ENCODE measurements at regions not wholly inside any gene's neighbourhood (a gene's known extent, or its start where the extent isn't known, plus 50 kb on each side); places are given as distances from the start of the nearest gene placed in this dataset.

DNA sequence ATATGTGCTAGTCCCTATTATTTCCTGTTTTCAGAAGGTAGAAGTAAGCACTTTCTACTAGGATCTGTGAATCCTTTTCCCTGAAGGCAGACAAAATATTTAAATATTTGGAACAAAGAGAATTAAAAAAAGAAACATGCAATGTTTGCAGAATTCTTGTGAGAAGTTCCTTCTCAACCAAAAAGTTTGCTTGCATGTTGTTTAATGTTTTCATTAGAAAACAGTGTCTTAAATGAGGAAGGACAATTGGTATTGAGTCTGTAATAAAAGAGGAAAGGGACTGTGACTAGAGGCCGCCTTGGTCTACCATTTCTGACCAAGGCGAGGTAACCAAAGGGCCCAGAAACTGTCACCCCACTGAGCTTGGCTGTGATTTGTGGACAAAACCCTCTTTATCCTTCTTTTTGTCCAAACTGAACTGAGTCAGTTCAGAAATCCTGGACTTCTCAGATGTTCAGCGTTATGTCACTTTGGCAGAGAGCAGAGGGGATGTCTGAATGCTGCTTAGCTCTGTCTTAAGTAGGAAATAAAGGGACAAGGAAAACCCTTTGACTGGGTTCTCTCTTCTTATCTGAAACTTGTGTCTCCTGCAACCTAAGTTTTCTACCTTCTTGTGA, 129.8 kb upstream of the CPM start:
- DNase-seq (ENCODE audit: low read depth) = no peak

DNA sequence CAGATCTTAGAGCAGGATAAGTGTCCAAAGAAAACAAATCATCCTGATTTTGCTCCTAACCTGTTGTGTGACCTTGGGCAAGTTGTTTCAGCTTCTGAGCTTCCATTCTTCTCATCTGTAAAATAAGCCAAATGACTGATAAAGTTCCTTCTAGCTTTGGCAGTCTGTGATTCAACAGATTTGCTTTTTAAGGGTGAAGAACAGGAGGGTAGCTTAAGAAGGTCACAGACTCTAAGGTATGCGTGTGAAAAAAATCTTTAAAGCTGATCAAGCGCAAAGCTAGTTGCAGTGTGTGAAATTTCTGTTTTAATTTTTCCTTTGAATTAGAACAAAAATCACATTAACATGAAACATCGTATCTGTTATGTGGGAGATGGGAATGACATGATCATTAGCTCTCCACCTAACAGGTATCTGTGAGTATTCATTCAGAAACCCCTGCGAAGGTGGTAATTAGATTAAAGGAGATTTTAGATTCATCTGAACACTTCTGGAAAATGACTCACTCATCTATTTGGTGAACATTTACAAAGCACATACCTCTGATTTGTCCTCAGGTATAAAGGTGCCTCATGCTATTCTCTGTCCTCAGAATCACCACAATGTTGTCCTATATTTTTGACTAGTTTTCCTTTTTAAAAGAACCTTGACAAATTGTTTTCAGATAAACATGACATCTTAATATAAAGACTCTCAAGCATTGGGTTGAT, 131.9 kb upstream of the CPM start:
- DNase-seq (ENCODE audit: low read depth) = no peak

GRCh38 chr12:69065775-69066174, 132.8 kb upstream of the CPM start:
- no peak for DNase-seq (ENCODE audit: low read depth)

DNA sequence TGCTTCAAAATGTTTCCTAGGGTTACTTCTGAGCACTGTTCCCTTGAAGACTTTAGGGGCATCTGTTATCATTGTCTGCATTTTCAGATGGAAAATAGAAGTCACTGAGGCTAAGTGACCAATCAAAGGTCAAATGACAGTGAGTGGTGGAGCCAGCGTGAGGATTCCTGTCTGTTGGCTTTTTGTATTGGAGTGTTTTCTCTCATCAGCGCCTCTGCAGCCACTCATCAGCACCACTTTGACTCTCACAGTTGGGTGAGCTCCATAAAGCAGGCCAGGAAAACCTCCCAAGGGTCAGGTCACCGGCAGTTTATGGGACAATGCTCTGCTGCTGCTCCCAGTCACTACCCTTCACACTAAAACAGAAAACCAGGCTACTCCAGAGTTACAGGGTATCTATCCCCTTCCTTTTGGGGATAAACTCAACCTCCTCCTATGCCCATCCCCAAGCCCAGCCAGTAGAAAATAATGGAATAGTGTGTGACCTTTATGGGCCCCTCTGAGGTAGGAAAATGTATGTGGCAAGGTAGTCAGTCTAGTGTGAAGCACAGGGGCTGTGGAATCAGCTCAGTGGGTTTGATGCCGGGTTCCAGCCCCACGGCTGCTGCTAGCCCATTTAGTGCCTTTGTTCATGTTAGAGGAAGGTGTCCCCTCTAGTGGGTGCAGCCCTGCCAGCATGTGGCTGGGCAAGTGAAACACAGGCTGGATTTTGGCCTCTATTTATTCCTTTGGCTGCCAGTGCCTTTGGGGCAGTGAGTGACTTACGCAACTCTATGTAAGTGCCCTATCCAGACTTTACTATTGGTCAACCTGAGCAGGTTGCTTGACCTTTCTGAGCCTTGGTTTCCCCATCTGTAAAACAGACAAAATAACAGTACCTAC, 133.8 kb upstream of the CPM start:
- no peak for DNase-seq (ENCODE audit: low read depth)

DNA sequence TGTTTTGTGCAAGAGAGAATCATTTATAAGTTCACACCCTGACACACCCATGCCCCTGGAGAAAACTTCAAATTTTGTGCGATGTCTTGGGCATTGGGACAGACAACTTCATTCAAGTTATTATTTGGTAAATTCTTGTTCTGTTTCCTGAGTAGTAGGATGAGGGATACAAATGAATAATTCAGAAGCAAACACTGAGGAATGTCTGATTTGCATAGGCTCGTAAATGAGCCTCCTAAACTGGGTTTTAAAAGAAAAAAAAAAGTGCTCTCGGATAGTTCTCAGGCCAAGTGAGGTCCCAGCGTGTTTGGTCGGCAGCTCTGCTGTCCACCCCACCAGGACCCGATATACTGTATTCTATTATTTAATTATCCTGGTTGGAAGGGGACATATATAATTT, 134.7 kb upstream of the CPM start:
- no peak for DNase-seq (ENCODE audit: low read depth)

- DNase-seq (ENCODE audit: low read depth) = no peak
Measured at GRCh38 chr12:69068448-69068847, 135.5 kb upstream of the CPM start.

GRCh38 chr12:69069479-69069878, 136.5 kb upstream of the CPM start:
- DNase-seq (ENCODE audit: low read depth) = no peak

- DNase-seq (ENCODE audit: low read depth) = peak; percentile 15
Measured at GRCh38 chr12:69070319-69071090, 137.5 kb upstream of the CPM start.

DNA sequence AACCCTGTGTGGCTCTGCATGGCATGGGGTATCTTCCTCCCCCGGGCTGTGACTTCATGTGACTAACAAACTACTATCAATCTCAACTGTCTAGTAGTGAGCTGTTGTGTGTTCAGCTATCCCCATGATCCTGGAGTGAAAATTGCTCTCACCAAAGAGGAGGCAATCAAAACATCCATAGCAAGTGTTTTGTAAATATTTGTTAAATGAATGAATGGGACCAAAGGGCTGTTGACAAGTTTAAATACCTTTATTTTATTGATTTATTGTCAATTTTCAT, 138.1 kb upstream of the CPM start:
- DNase-seq (ENCODE audit: low read depth) = no peak

GRCh38 chr12:69073035-69073434, 140.1 kb upstream of the CPM start:
- no peak for DNase-seq (ENCODE audit: low read depth)

DNA sequence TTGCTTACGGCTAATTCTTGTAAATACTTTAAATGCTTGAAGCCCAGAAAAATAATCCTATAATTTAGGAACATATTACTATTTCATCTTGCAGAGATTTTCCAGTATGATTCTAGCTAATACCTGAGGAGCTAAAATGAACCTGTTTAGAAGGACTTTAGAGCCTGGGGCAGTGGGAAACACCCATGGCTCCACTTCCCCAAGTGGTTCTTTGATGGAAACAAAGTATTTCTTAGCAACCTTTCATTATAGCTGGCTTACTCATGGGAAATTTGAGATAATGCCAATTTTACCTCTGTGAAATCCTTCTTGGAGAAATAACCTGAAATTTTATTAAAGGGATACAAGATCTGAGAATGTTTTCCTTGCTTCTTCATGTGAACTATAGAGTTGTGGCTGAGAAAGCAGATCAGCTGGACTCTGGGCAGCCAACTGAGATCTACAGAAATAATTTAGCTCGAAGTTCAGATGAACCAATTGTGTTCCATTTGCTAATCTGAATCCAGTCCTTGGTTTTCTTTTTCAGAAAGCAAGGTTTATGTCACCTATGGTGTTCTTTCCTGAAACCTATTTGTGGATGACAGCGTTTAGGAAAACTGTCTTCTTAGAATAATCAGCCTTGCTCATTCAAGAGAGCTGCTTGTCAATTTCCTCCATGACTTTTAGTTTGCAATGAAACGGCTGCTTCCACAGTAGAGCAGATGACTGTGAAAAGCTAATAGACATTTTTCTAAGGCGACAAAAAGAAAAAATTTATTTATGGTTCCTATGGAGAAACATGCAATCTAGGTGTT, 141.8 kb upstream of the CPM start:
- DNase-seq (ENCODE audit: low read depth) = no peak

- no peak for DNase-seq (ENCODE audit: low read depth)
Measured at GRCh38 chr12:69083689-69084088, 150.7 kb upstream of the CPM start.

GRCh38 chr12:69084816-69085378, 151.9 kb upstream of the CPM start:
- DNase-seq (ENCODE audit: low read depth) = no peak

- DNase-seq (ENCODE audit: low read depth) = no peak
Measured at GRCh38 chr12:69085852-69086251, 152.9 kb upstream of the CPM start.

DNA sequence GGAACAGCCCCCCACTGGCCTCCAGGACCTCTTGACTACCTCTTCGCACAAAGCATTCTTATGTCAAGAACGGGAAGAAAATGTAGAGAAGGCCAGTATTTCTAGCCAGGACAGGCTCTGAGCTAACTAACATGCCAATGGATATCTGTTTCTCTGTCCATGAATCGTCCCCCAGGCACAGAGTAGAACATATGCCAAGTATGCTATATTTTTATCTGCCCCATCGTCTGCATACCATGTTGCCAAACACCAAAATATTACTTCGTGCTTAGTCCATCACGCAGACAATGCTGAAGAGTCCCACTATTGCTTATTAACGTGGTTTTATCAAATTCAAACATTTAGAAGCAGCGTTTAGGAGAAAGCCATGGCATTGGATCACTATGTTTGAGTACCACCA, 151.4 kb upstream of the CPSF6 start:
- DNase-seq (ENCODE audit: low read depth) = no peak

DNA sequence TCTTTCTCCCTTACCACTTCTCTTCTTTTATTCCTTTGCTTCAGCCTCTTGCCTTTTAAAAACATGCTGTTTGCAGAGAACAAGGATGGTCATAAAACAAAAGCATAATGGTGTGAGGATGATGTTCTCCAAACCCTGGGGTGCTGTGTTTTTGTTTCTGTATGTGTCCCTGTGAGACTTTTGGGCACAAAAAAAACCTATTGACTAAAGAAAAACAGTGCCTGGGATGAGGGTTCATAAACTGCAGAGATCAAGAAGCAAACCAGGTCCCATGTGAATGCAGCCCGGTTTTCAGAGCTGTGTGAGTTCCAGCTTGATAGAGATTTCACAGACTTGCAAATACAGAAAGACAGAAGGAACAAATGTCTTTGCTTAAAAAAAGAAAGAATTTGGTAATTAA, 148.6 kb upstream of the CPSF6 start:
- DNase-seq (ENCODE audit: low read depth) = no peak

- DNase-seq (ENCODE audit: low read depth) = no peak
Measured at GRCh38 chr12:69091442-69092017, 147.8 kb upstream of the CPSF6 start.

DNA sequence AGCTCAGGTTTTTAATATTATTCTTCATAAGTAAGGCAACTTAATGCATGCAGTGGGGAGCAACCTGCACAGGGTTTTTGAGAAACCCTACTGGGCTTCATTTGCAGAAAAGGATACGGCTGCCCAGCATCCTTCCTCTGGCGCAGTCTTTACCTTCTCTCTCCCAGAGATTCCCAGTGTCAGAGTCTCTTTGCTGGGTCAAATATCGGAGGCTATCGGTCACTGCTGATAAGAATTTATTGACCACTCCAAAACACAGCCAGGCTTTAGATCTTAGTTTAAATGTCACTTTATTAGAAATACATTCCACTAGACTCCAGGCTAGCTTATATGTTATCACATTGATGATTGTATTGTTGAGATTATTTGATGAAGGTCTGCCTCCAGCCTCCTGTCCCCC, 147.2 kb upstream of the CPSF6 start:
- DNase-seq (ENCODE audit: low read depth) = no peak

- no peak for DNase-seq (ENCODE audit: low read depth)
Measured at GRCh38 chr12:69094606-69095216, 144.7 kb upstream of the CPSF6 start.

GRCh38 chr12:69095765-69096477, 143.4 kb upstream of the CPSF6 start:
- no peak for DNase-seq (ENCODE audit: low read depth)

Data from CMK (cell line).